ENCODE measurements at regions not wholly inside any gene's neighbourhood (a gene's known extent, or its start where the extent isn't known, plus 50 kb on each side); places are given as distances from the start of the nearest gene placed in this dataset.
"Not testable (repeated sequence)": the region's sequence is repeated elsewhere in the genome, so short reads cannot be mapped to it uniquely, and the experiment has no call there.

DNA sequence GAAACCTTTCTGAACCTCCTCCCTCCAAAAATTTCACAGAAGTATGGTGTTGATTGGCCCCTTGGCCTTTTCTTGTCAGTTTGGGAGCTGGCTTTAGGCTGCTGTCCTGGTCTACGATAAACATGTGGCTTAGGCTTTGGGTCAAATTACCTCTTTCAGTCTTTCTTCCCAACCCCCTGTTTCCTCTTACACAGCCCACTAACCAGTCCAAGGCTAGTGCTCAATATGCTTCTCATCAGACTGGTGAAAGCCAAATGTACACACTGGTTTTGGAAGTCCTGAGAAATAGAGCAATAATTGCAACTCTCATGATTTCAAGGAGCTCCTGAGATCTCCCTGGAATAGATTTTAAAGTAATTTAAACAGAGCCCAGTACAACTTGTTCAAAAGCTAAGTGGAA lies 933.7 kb upstream of the GJE1 start:
- no peak overlapping the region for H3K23ac ChIP-seq (ENCODE audit: low read length in 2 of 2)
- no peak overlapping the region for H2BK15ac ChIP-seq (ENCODE audit: low read depth, poor library complexity, severe bottlenecking)
- no peak overlapping the region for H3K14ac ChIP-seq (ENCODE audit: low read length in 2 of 2)
- no peak overlapping the region for H3K9ac ChIP-seq (ENCODE audit: low read length)
- H3K4me1 ChIP-seq (ENCODE audit: control insufficient read depth, insufficient read depth, low read depth, low read length): no peaks in the 10 kb centered on the region
- H3K79me1 ChIP-seq (replicated peaks; ENCODE audit: low read length, poor library complexity, severe bottlenecking): no peaks in the 10 kb centered on the region
- no peak overlapping the region for H2BK5ac ChIP-seq (ENCODE audit: low read depth, low read length, poor library complexity, severe bottlenecking)
- H3K9me3 ChIP-seq (ENCODE audit: control insufficient read depth, low read length): no peaks in the 10 kb centered on the region
- no peak overlapping the region for H2AFZ ChIP-seq (ENCODE audit: low read depth, low read length)
- no peak overlapping the region for H2AK5ac ChIP-seq (ENCODE audit: low read length, severe bottlenecking)
- H2BK120ac ChIP-seq (ENCODE audit: low read depth, low read length): no peak overlapping the region
- no peaks in the 10 kb centered on the region for H3K36me3 ChIP-seq (ENCODE audit: control insufficient read depth in 1 of 2, insufficient read depth in 2 of 2, low read depth in 1 of 2, low read length in 2 of 2)
- no peaks in the 10 kb centered on the region for H3K27me3 ChIP-seq (ENCODE audit: control insufficient read depth in 1 of 2, insufficient read depth in 1 of 2, low read length in 2 of 2)
- no peak overlapping the region for H3K18ac ChIP-seq (ENCODE audit: low read depth in 1 of 2, low read length in 2 of 2)
- no peak overlapping the region for H4K91ac ChIP-seq (ENCODE audit: low read length)
- WGBS: no CpG with 5 or more reads among the region's 1 CpG
- H2BK12ac ChIP-seq (ENCODE audit: low read length in 2 of 2): no peak overlapping the region
- H3K27ac ChIP-seq (ENCODE audit: low read length, poor library complexity, severe bottlenecking): no peak overlapping the region
- DNase-seq: peak; percentile 51
- no peak overlapping the region for H3K4ac ChIP-seq (ENCODE audit: low read depth in 1 of 2, low read length in 2 of 2)
- H3K4me3 ChIP-seq (ENCODE audit: insufficient read depth in 1 of 2, low read depth in 1 of 2, low read length in 2 of 2): no peak overlapping the region
- H3K4me2 ChIP-seq (ENCODE audit: low read length, poor library complexity, severe bottlenecking): no peak overlapping the region
- H4K8ac ChIP-seq (ENCODE audit: low read length): no peak overlapping the region

DNA sequence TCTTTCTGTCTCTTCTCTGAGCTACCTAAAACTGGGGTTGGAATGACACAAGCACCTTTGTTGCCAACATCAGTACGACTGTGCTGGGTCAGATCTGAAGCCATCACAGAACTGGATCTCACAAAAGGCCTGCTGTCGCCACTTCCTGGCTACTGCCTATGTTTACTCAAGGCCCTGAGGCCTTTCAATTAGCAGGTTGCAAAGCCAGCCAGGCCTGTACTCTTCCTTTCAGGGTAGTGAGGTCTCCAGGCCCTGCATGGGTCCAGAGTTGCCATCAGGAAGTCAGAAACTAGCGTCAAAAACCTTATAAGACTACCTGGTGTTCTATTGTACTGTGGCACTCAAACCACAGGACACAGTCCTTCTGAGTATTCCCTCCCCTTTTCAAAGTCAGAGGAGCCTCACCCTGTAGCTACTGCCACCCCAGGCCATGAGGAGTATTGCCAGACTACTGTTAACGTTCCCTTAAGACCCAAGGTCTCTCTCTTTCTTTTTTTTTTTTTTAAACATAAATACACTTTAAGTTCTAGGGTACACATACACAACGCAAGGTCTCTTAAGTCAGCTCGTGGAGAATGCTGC lies 937.4 kb upstream of the GJE1 start:
- DNase-seq: no peak
- H3K4me1 ChIP-seq (ENCODE audit: control insufficient read depth, insufficient read depth, low read depth, low read length): no peaks in the 10 kb centered on the region
- no peak overlapping the region for H2AFZ ChIP-seq (ENCODE audit: low read depth, low read length)
- H3K79me1 ChIP-seq (replicated peaks; ENCODE audit: low read length, poor library complexity, severe bottlenecking): no peaks in the 10 kb centered on the region
- H4K91ac ChIP-seq (ENCODE audit: low read length): no peak overlapping the region
- no peaks in the 10 kb centered on the region for H3K36me3 ChIP-seq (ENCODE audit: control insufficient read depth in 1 of 2, insufficient read depth in 2 of 2, low read depth in 1 of 2, low read length in 2 of 2)
- 82% methylated on average over 6 of the region's 6 CpGs for WGBS
- no peak overlapping the region for H3K4me3 ChIP-seq (ENCODE audit: insufficient read depth in 1 of 2, low read depth in 1 of 2, low read length in 2 of 2)
- no peak overlapping the region for H2BK120ac ChIP-seq (ENCODE audit: low read depth, low read length)
- peak overlapping the region in 1 of 2 experiments; percentile 30 for H3K18ac ChIP-seq (ENCODE audit: low read depth in 1 of 2, low read length in 2 of 2)
- H3K27me3 ChIP-seq (ENCODE audit: control insufficient read depth in 1 of 2, insufficient read depth in 1 of 2, low read length in 2 of 2): no peaks in the 10 kb centered on the region
- no peak overlapping the region for H3K9ac ChIP-seq (ENCODE audit: low read length)
- H2AK5ac ChIP-seq (ENCODE audit: low read length, severe bottlenecking): no peak overlapping the region
- no peak overlapping the region for H4K8ac ChIP-seq (ENCODE audit: low read length)
- no peak overlapping the region for H2BK5ac ChIP-seq (ENCODE audit: low read depth, low read length, poor library complexity, severe bottlenecking)
- H3K27ac ChIP-seq (ENCODE audit: low read length, poor library complexity, severe bottlenecking): no peak overlapping the region
- no peak overlapping the region for H3K14ac ChIP-seq (ENCODE audit: low read length in 2 of 2)
- H2BK15ac ChIP-seq (ENCODE audit: low read depth, poor library complexity, severe bottlenecking): no peak overlapping the region
- H3K23ac ChIP-seq (ENCODE audit: low read length in 2 of 2): no peak overlapping the region
- no peak overlapping the region for H3K4me2 ChIP-seq (ENCODE audit: low read length, poor library complexity, severe bottlenecking)
- peaks cover 16% of the 10 kb centered on the region for H3K9me3 ChIP-seq (ENCODE audit: control insufficient read depth, low read length)
- H2BK12ac ChIP-seq (ENCODE audit: low read length in 2 of 2): no peak overlapping the region
- H3K4ac ChIP-seq (ENCODE audit: low read depth in 1 of 2, low read length in 2 of 2): no peak overlapping the region

DNA sequence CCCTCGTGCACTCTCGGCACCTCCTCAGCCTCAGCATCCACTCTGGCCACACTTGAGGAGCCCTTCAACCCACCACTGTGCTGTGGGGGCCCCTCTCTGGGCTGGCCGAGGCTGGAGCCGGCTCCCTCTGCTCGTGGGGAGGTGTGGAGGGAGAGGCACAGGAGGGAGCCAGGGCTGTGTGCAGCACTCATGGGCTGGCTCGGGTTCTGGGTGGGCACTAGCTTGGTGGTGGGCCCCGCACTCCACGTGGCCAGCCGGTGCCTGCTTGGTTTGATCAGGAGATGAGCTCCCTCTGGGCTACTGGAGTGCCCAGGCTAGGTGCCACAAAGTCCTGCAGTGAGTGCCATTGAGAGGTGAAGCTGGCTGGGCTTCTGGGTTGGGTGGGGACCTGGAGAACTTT lies 949.4 kb upstream of the GJE1 start:
- peaks cover 0 to 4% of the 10 kb centered on the region in 2 experiments for H3K36me3 ChIP-seq (ENCODE audit: control insufficient read depth in 1 of 2, insufficient read depth in 2 of 2, low read depth in 1 of 2, low read length in 2 of 2)
- H3K4ac ChIP-seq (ENCODE audit: low read depth in 1 of 2, low read length in 2 of 2): no peak overlapping the region
- no peak overlapping the region for H3K4me2 ChIP-seq (ENCODE audit: low read length, poor library complexity, severe bottlenecking)
- no peak overlapping the region for H4K8ac ChIP-seq (ENCODE audit: low read length)
- H2BK120ac ChIP-seq (ENCODE audit: low read depth, low read length): no peak overlapping the region
- H3K4me3 ChIP-seq (ENCODE audit: insufficient read depth in 1 of 2, low read depth in 1 of 2, low read length in 2 of 2): no peak overlapping the region
- H4K91ac ChIP-seq (ENCODE audit: low read length): peak overlapping the region; percentile 50
- no peak overlapping the region for H3K23ac ChIP-seq (ENCODE audit: low read length in 2 of 2)
- peak overlapping the region; percentile 52 for H2BK15ac ChIP-seq (ENCODE audit: low read depth, poor library complexity, severe bottlenecking)
- H2AK5ac ChIP-seq (ENCODE audit: low read length, severe bottlenecking): no peak overlapping the region
- H3K18ac ChIP-seq (ENCODE audit: low read depth in 1 of 2, low read length in 2 of 2): no peak overlapping the region
- no peak overlapping the region for H2BK5ac ChIP-seq (ENCODE audit: low read depth, low read length, poor library complexity, severe bottlenecking)
- WGBS: 93% methylated on average over 7 of the region's 9 CpGs
- H3K9ac ChIP-seq (ENCODE audit: low read length): no peak overlapping the region
- H3K79me1 ChIP-seq (replicated peaks; ENCODE audit: low read length, poor library complexity, severe bottlenecking): no peaks in the 10 kb centered on the region
- no peaks in the 10 kb centered on the region for H3K27me3 ChIP-seq (ENCODE audit: control insufficient read depth in 1 of 2, insufficient read depth in 1 of 2, low read length in 2 of 2)
- H3K14ac ChIP-seq (ENCODE audit: low read length in 2 of 2): no peak overlapping the region
- H2AFZ ChIP-seq (ENCODE audit: low read depth, low read length): no peak overlapping the region
- H2BK12ac ChIP-seq (ENCODE audit: low read length in 2 of 2): no peak overlapping the region
- no peaks in the 10 kb centered on the region for H3K4me1 ChIP-seq (ENCODE audit: control insufficient read depth, insufficient read depth, low read depth, low read length)
- peaks cover 6% of the 10 kb centered on the region for H3K9me3 ChIP-seq (ENCODE audit: control insufficient read depth, low read length)
- H3K27ac ChIP-seq (ENCODE audit: low read length, poor library complexity, severe bottlenecking): no peak overlapping the region
- DNase-seq: no peak

DNA sequence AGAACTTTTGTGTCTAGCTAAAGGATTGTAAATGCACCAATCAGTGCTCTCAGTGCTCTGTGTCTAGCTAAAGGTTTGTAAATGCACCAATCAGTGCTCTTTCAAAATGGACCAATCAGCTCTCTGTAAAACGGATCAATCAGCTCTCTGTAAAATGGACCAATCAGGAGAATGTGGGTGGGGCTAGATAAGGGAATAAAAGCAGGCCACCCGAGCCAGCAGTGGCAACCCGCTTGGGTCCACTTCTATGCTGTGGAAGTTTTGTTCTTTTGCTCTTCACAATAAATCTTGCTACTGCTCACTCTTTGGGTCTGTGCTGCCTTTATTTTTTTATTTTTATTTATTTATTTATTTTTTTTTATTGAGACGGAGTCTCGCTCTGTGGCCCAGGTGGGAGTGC lies 957.3 kb upstream of the GJE1 start:
- H3K36me3 ChIP-seq (ENCODE audit: control insufficient read depth in 1 of 2, insufficient read depth in 2 of 2, low read depth in 1 of 2, low read length in 2 of 2); H3K18ac ChIP-seq (ENCODE audit: low read depth in 1 of 2, low read length in 2 of 2); H3K9me3 ChIP-seq (ENCODE audit: control insufficient read depth, low read length); H3K9ac ChIP-seq (ENCODE audit: low read length); DNase-seq; H3K23ac ChIP-seq (ENCODE audit: low read length in 2 of 2); H2AK5ac ChIP-seq (ENCODE audit: low read length, severe bottlenecking); H3K4me1 ChIP-seq (ENCODE audit: control insufficient read depth, insufficient read depth, low read depth, low read length); H3K79me1 ChIP-seq (replicated peaks; ENCODE audit: low read length, poor library complexity, severe bottlenecking); H4K8ac ChIP-seq (ENCODE audit: low read length); H3K4me3 ChIP-seq (ENCODE audit: insufficient read depth in 1 of 2, low read depth in 1 of 2, low read length in 2 of 2); H2AFZ ChIP-seq (ENCODE audit: low read depth, low read length); H3K27me3 ChIP-seq (ENCODE audit: control insufficient read depth in 1 of 2, insufficient read depth in 1 of 2, low read length in 2 of 2); H3K27ac ChIP-seq (ENCODE audit: low read length, poor library complexity, severe bottlenecking); H2BK12ac ChIP-seq (ENCODE audit: low read length in 2 of 2); H3K4ac ChIP-seq (ENCODE audit: low read depth in 1 of 2, low read length in 2 of 2); H2BK120ac ChIP-seq (ENCODE audit: low read depth, low read length); H3K14ac ChIP-seq (ENCODE audit: low read length in 2 of 2); H2BK15ac ChIP-seq (ENCODE audit: low read depth, poor library complexity, severe bottlenecking); H3K4me2 ChIP-seq (ENCODE audit: low read length, poor library complexity, severe bottlenecking); H4K91ac ChIP-seq (ENCODE audit: low read length); H2BK5ac ChIP-seq (ENCODE audit: low read depth, low read length, poor library complexity, severe bottlenecking): not testable (repeated sequence)
- 100% methylated on average over 4 of the region's 5 CpGs for WGBS
